Medulla oblongata (tissue), 1 donor: ENCODE measurements at regions not wholly inside any gene's neighbourhood (a gene's known extent, or its start where the extent isn't known, plus 50 kb on each side); places are given as distances from the start of the nearest gene placed in this dataset.
"Not testable (repeated sequence)": the region's sequence is repeated elsewhere in the genome, so short reads cannot be mapped to it uniquely, and the experiment has no call there.

Experiments
- DNase-seq: peaks from one replicate; pipeline ENCODE4 v3.0.0-alpha.2; 2015; ENCODE audit errors: extremely low spot score

GRCh38 chr9:19938990-19939733 lies 150.3 kb upstream of the SLC24A2 start:
- no peak for DNase-seq

- DNase-seq: no peak
Observed at GRCh38 chr9:19937121-19937520, 148.3 kb upstream of the SLC24A2 start.

GRCh38 chr9:19936598-19936997 lies 147.8 kb upstream of the SLC24A2 start:
- no peak for DNase-seq

GRCh38 chr9:19935422-19935821 lies 146.6 kb upstream of the SLC24A2 start:
- no peak for DNase-seq

- no peak for DNase-seq
Observed at GRCh38 chr9:19934301-19934871, 145.5 kb upstream of the SLC24A2 start.

GRCh38 chr9:19931098-19931890 lies 142.5 kb upstream of the SLC24A2 start:
- DNase-seq: no peak

GRCh38 chr9:19927560-19927959 lies 138.7 kb upstream of the SLC24A2 start:
- no peak for DNase-seq

- no peak for DNase-seq
Observed at GRCh38 chr9:19926774-19927173, 137.9 kb upstream of the SLC24A2 start.

GRCh38 chr9:19925674-19926503 lies 137.1 kb upstream of the SLC24A2 start:
- peak; percentile 90 for DNase-seq

GRCh38 chr9:19924080-19924479 lies 135.2 kb upstream of the SLC24A2 start:
- no peak for DNase-seq

GRCh38 chr9:19922476-19923118 lies 133.8 kb upstream of the SLC24A2 start:
- DNase-seq: peak; percentile 93

GRCh38 chr9:19920401-19920800 lies 131.6 kb upstream of the SLC24A2 start:
- DNase-seq: no peak

- DNase-seq: no peak
Observed at GRCh38 chr9:19918630-19919029, 129.8 kb upstream of the SLC24A2 start.

- DNase-seq: no peak
Observed at GRCh38 chr9:19914044-19914443, 125.2 kb upstream of the SLC24A2 start.

GRCh38 chr9:19913151-19913550 lies 124.3 kb upstream of the SLC24A2 start:
- no peak for DNase-seq

- no peak for DNase-seq
Observed at GRCh38 chr9:19903076-19903475, 114.2 kb upstream of the SLC24A2 start.

- DNase-seq: no peak
Observed at GRCh38 chr9:19901586-19901985, 112.7 kb upstream of the SLC24A2 start.

- peak; percentile 27 for DNase-seq
Observed at GRCh38 chr9:19896161-19896560, 107.3 kb upstream of the SLC24A2 start.

GRCh38 chr9:19895578-19895977 lies 106.7 kb upstream of the SLC24A2 start:
- not testable (repeated sequence) for DNase-seq

GRCh38 chr9:19895006-19895405 lies 106.2 kb upstream of the SLC24A2 start:
- DNase-seq: peak; percentile 48

GRCh38 chr9:19885608-19886007 lies 96.8 kb upstream of the SLC24A2 start:
- no peak for DNase-seq
